ENCODE measurements at regions not wholly inside any gene's neighbourhood (a gene's known extent, or its start where the extent isn't known, plus 50 kb on each side); places are given as distances from the start of the nearest gene placed in this dataset.

DNA sequence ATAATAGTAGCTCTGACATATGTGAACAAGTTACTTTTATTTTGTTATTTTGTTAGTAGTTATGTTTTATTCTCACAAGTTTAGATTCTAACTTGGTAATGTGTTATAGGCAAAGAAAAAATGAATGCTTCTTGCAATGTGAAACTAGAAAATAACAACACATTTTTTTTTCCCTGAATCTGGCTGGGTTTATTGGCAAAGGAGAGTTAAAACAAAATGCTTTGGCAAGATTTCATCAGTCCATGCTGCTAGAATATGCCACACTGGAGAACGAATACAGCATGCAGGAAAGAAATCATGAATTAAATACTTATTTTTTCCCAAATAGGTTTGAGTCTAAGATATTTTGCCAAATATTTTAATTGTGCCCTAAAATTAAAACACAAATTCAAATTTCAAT, 1048.1 kb upstream of the ACO1 start:
- peaks cover 2 to 4% (median 4%) of the 10 kb centered on the region in 3 donors for H3K9me3 Mint-ChIP-seq
- DNase-seq (no peak), ATAC-seq (replicated peaks in 1 of 4) (no peak)
- Histone ChIP-seq H3K27ac (ENCODE audit: low read length) (peak overlapping the region; percentile 40), H3K27me3 (replicated peaks in 1 of 2; ENCODE audit: control insufficient read depth in 2 of 2, extremely low read depth in 1 of 2, insufficient read depth in 2 of 2, low read length in 1 of 2) (no peaks in the 10 kb centered on the region), H3K4me1 (ENCODE audit: control insufficient read depth in 1 of 2, extremely low read depth in 1 of 2, insufficient read depth in 2 of 2, low read length in 2 of 2) (peaks cover 16 to 18% of the 10 kb centered on the region in 2 experiments), H3K9me3 (no peaks in the 10 kb centered on the region), H3K36me3 (ENCODE audit: control insufficient read depth in 2 of 2, extremely low read depth in 1 of 2, insufficient read depth in 1 of 2, low read length in 1 of 2) (no peaks in the 10 kb centered on the region), H3K4me3 (ENCODE audit: control insufficient read depth in 1 of 2, extremely low read depth in 1 of 2, low read length in 1 of 2) (no peak overlapping the region)
- POLR2A ChIA-PET: no interaction called here
- no CpG with 5 or more reads among the region's 1 CpG for WGBS (ENCODE audit: insufficient coverage)
- peak overlapping the region in 2 of 3 donors; percentile 25 to 49 for H3K4me3 Mint-ChIP-seq
- CTCF ChIA-PET: no interaction called here
- H3K27me3 Mint-ChIP-seq: no peaks in the 10 kb centered on the region
- peaks cover 25 to 34% (median 28%) of the 10 kb centered on the region in 3 donors for H3K4me1 Mint-ChIP-seq
- H3K36me3 Mint-ChIP-seq: peaks cover 3% of the 10 kb centered on the region
- H3K27ac Mint-ChIP-seq: no peak overlapping the region

DNA sequence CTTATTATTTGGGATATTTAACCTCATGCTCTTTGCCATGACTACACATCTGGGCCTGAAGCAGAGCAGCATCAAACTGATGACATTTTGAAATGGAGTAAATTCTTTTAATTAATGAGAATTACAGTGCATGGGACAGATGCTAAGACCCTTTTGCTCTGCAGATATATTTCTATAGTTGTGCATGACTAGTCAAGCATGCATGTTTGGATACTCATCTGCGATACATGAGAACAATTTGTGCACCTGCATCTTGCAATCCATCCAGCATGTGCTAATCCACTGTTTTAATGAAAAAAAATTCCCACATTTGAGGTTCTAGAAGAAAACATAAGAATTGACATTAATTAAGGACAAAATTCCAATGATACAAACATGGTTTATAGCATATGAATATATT, 1047.6 kb upstream of the ACO1 start:
- Histone ChIP-seq H3K4me3 (ENCODE audit: control insufficient read depth in 1 of 2, extremely low read depth in 1 of 2, low read length in 1 of 2) (no peak overlapping the region), H3K9me3 (no peaks in the 10 kb centered on the region), H3K27ac (ENCODE audit: low read length) (peak overlapping the region; percentile 40), H3K4me1 (ENCODE audit: control insufficient read depth in 1 of 2, extremely low read depth in 1 of 2, insufficient read depth in 2 of 2, low read length in 2 of 2) (peaks cover 16 to 18% of the 10 kb centered on the region in 2 experiments), H3K27me3 (replicated peaks in 1 of 2; ENCODE audit: control insufficient read depth in 2 of 2, extremely low read depth in 1 of 2, insufficient read depth in 2 of 2, low read length in 1 of 2) (no peaks in the 10 kb centered on the region), H3K36me3 (ENCODE audit: control insufficient read depth in 2 of 2, extremely low read depth in 1 of 2, insufficient read depth in 1 of 2, low read length in 1 of 2) (no peaks in the 10 kb centered on the region)
- DNase-seq: no peak
- Mint-ChIP-seq H3K27ac (no peak overlapping the region), H3K9me3 (peaks cover 2 to 4% (median 4%) of the 10 kb centered on the region in 3 donors), H3K4me1 (peaks cover 25 to 38% (median 28%) of the 10 kb centered on the region in 3 donors), H3K4me3 (no peak overlapping the region), H3K36me3 (peaks cover 3% of the 10 kb centered on the region), H3K27me3 (no peaks in the 10 kb centered on the region)
- POLR2A ChIA-PET: no interaction called here
- 100% methylated on average over 1 of the region's 1 CpG for WGBS (ENCODE audit: insufficient coverage)
- ATAC-seq (replicated peaks in 1 of 4): no peak
- CTCF ChIA-PET: no interaction called here

DNA sequence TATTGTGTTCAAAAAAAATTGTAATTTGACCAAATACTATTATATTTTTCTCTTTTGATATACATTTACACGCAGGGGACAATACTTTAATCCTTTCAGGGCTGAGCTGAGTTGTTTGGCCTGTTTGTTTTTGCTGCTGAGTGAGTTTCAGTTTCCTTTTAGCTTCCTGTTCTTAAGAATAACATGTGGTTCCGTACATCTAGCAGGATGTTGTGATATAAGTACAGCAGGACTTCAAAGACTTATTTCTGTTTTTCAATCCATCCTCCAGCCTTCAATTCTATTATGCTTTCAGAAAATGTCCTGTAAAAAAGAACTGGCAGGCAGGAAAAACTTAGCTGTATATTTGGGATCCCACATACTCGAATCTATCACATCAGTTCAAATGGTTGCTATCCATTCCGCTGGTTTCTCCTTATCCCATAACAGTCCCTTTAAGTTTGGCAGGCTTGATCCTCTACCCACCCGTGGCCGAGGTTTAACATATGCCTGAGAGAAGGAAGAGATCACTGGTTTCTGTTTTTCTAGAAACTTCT, 1037.3 kb upstream of the ACO1 start:
- DNase-seq (peak in 17 of 35 experiments; percentile 7 to 83 (median 22)), ATAC-seq (replicated peaks in 1 of 4) (peak; percentile 95 to 99 (median 98))
- Histone ChIP-seq H3K4me1 (ENCODE audit: control insufficient read depth in 1 of 2, extremely low read depth in 1 of 2, insufficient read depth in 2 of 2, low read length in 2 of 2) (peaks cover 9 to 22% of the 10 kb centered on the region in 2 experiments), H3K9me3 (peaks cover 2% of the 10 kb centered on the region), H3K27me3 (replicated peaks in 1 of 2; ENCODE audit: control insufficient read depth in 2 of 2, extremely low read depth in 1 of 2, insufficient read depth in 2 of 2, low read length in 1 of 2) (no peaks in the 10 kb centered on the region), H3K27ac (ENCODE audit: low read length) (peak overlapping the region; percentile 97), H3K36me3 (ENCODE audit: control insufficient read depth in 2 of 2, extremely low read depth in 1 of 2, insufficient read depth in 1 of 2, low read length in 1 of 2) (no peaks in the 10 kb centered on the region), H3K4me3 (ENCODE audit: control insufficient read depth in 1 of 2, extremely low read depth in 1 of 2, low read length in 1 of 2) (peak overlapping the region in 1 of 2 donors; percentile 16)
- CTCF ChIA-PET: no interaction called here
- H3K4me3 Mint-ChIP-seq: peak overlapping the region; percentile 37 to 71 (median 41)
- POLR2A ChIA-PET: no interaction called here
- H3K4me1 Mint-ChIP-seq: peaks cover 46 to 58% (median 50%) of the 10 kb centered on the region in 3 donors
- no peaks in the 10 kb centered on the region for H3K27me3 Mint-ChIP-seq
- WGBS (ENCODE audit: insufficient coverage): no CpG with 5 or more reads among the region's 6 CpGs
- peaks cover 10% of the 10 kb centered on the region for H3K36me3 Mint-ChIP-seq
- H3K27ac Mint-ChIP-seq: peak overlapping the region; percentile 93 to 98
- peaks cover 0 to 15% (median 7%) of the 10 kb centered on the region in 3 donors for H3K9me3 Mint-ChIP-seq

- no peaks in the 10 kb centered on the region for H3K27me3 Mint-ChIP-seq
- H3K27ac ChIP-seq (ENCODE audit: low read length): no peak overlapping the region
- 71% methylated on average over 3 of the region's 5 CpGs for WGBS (ENCODE audit: insufficient coverage)
- H3K9me3 ChIP-seq: no peaks in the 10 kb centered on the region
- ChIA-PET POLR2A (no interaction called here), CTCF (no interaction called here)
- no peaks in the 10 kb centered on the region for H3K36me3 ChIP-seq (ENCODE audit: control insufficient read depth in 2 of 2, extremely low read depth in 1 of 2, insufficient read depth in 1 of 2, low read length in 1 of 2)
- no peaks in the 10 kb centered on the region for H3K4me1 ChIP-seq (ENCODE audit: control insufficient read depth in 1 of 2, extremely low read depth in 1 of 2, insufficient read depth in 2 of 2, low read length in 2 of 2)
- no peaks in the 10 kb centered on the region for H3K36me3 Mint-ChIP-seq
- no peak overlapping the region for H3K4me3 Mint-ChIP-seq
- no peak overlapping the region for H3K4me3 ChIP-seq (ENCODE audit: control insufficient read depth in 1 of 2, extremely low read depth in 1 of 2, low read length in 1 of 2)
- H3K27me3 ChIP-seq (replicated peaks in 1 of 2; ENCODE audit: control insufficient read depth in 2 of 2, extremely low read depth in 1 of 2, insufficient read depth in 2 of 2, low read length in 1 of 2): no peaks in the 10 kb centered on the region
- no peak overlapping the region for H3K27ac Mint-ChIP-seq
- no peak for DNase-seq
- H3K4me1 Mint-ChIP-seq: peaks cover 0 to 5% (median 4%) of the 10 kb centered on the region in 3 donors
- no peak for ATAC-seq (replicated peaks in 1 of 4)
- peaks cover 7 to 13% (median 10%) of the 10 kb centered on the region in 3 donors for H3K9me3 Mint-ChIP-seq
Measured at GRCh38 chr9:31355159-31355882, 1029.1 kb upstream of the ACO1 start.

- H3K4me1 Mint-ChIP-seq: peaks cover 0 to 5% (median 2%) of the 10 kb centered on the region in 3 donors
- Histone ChIP-seq H3K4me1 (ENCODE audit: control insufficient read depth in 1 of 2, extremely low read depth in 1 of 2, insufficient read depth in 2 of 2, low read length in 2 of 2) (no peaks in the 10 kb centered on the region), H3K9me3 (no peaks in the 10 kb centered on the region), H3K4me3 (ENCODE audit: control insufficient read depth in 1 of 2, extremely low read depth in 1 of 2, low read length in 1 of 2) (no peak overlapping the region), H3K27ac (ENCODE audit: low read length) (no peak overlapping the region), H3K36me3 (ENCODE audit: control insufficient read depth in 2 of 2, extremely low read depth in 1 of 2, insufficient read depth in 1 of 2, low read length in 1 of 2) (no peaks in the 10 kb centered on the region), H3K27me3 (replicated peaks in 1 of 2; ENCODE audit: control insufficient read depth in 2 of 2, extremely low read depth in 1 of 2, insufficient read depth in 2 of 2, low read length in 1 of 2) (no peaks in the 10 kb centered on the region)
- no peaks in the 10 kb centered on the region for H3K27me3 Mint-ChIP-seq
- ChIA-PET CTCF (no interaction called here), POLR2A (no interaction called here)
- no peak for DNase-seq
- H3K9me3 Mint-ChIP-seq: peaks cover 7 to 13% (median 10%) of the 10 kb centered on the region in 3 donors
- no peak overlapping the region for H3K4me3 Mint-ChIP-seq
- ATAC-seq (replicated peaks in 1 of 4): no peak
- H3K27ac Mint-ChIP-seq: no peak overlapping the region
- no peaks in the 10 kb centered on the region for H3K36me3 Mint-ChIP-seq
Measured at GRCh38 chr9:31355965-31356364, 1028.5 kb upstream of the ACO1 start.

DNA sequence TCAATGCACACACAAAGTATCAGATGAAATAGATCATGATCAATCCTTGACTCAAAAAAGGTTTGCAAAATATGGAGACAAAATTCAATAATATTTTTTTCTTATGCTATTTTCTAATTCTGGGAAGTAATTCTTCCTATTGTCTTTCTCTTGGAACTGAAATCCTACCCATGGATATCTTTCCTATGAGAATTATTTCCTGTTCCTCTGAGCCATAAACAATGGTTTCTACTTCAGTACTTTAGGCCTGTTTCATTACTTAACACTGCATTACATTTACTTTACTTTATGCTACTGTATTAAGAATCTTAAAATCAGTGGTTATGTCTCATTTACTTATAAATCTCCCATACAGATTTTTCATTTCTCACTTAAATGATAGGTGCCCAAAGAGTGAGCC, 1025.4 kb upstream of the ACO1 start:
- Histone ChIP-seq H3K9me3 (no peaks in the 10 kb centered on the region), H3K27ac (ENCODE audit: low read length) (no peak overlapping the region), H3K36me3 (ENCODE audit: control insufficient read depth in 2 of 2, extremely low read depth in 1 of 2, insufficient read depth in 1 of 2, low read length in 1 of 2) (no peaks in the 10 kb centered on the region), H3K4me1 (ENCODE audit: control insufficient read depth in 1 of 2, extremely low read depth in 1 of 2, insufficient read depth in 2 of 2, low read length in 2 of 2) (no peaks in the 10 kb centered on the region), H3K4me3 (ENCODE audit: control insufficient read depth in 1 of 2, extremely low read depth in 1 of 2, low read length in 1 of 2) (no peak overlapping the region), H3K27me3 (replicated peaks in 1 of 2; ENCODE audit: control insufficient read depth in 2 of 2, extremely low read depth in 1 of 2, insufficient read depth in 2 of 2, low read length in 1 of 2) (no peaks in the 10 kb centered on the region)
- DNase-seq: no peak
- no peak for ATAC-seq (replicated peaks in 1 of 4)
- Mint-ChIP-seq H3K4me1 (peaks cover 0 to 5% (median 0%) of the 10 kb centered on the region in 3 donors), H3K27me3 (no peaks in the 10 kb centered on the region), H3K9me3 (peaks cover 7 to 13% (median 10%) of the 10 kb centered on the region in 3 donors), H3K27ac (peak overlapping the region in 1 of 2 donors; percentile 2), H3K4me3 (no peak overlapping the region), H3K36me3 (no peaks in the 10 kb centered on the region)
- ChIA-PET CTCF (no interaction called here), POLR2A (no interaction called here)

All from T-cell (primary cell).